DMS 273 (cell line): ENCODE measurements at regions not wholly inside any gene's neighbourhood (a gene's known extent, or its start where the extent isn't known, plus 50 kb on each side); places are given as distances from the start of the nearest gene placed in this dataset.

Experiments used
- DNase-seq: peaks from one replicate; lab custom pipeline; 2025; ENCODE audit not compliant: unreplicated experiment; lab: John Stamatoyannopoulos, UW

GRCh38 chr21:38959692-38960061 lies 153.9 kb downstream of the ETS2 start:
- DNase-seq = no peak

GRCh38 chr21:38958940-38959691 lies 153.4 kb downstream of the ETS2 start:
- no peak for DNase-seq

GRCh38 chr21:38958323-38958705 lies 152.6 kb downstream of the ETS2 start:
- no peak for DNase-seq

DNA sequence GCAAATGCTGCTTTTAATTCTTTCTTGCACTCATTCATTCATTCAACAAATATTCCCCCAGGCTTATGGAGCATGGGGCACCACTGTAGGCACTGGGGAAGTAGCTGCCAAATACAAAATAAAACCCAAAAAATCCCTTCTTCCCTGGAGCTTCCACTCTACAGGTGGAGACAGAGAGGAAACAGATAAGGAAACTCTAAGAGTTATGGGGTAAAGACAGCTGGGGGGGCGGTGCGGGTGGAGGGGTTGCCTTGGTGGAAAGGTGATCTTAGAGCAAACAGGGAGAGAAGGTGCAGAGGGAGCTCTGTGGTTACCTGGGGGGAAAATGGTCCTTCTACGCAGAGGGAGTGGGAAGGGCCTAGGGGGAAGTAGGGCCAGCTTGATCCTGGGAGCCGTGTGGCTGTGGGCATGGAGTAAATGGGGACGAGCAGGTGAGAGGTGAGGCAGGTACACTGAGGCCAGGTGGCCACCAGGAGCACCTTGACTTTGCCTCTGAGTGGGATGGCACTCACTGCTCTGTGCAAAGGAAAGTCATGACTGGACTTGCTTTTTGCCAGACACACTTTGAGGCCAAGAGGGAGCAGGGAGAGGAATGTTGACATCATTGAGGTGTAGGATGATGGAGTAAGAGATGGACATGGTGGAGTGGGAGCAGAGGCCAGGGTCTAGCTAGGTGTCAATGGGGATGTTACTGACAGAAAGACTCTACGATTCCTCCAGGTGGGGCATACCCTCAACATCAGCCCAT lies 152.0 kb downstream of the ETS2 start:
- no peak for DNase-seq

DNA sequence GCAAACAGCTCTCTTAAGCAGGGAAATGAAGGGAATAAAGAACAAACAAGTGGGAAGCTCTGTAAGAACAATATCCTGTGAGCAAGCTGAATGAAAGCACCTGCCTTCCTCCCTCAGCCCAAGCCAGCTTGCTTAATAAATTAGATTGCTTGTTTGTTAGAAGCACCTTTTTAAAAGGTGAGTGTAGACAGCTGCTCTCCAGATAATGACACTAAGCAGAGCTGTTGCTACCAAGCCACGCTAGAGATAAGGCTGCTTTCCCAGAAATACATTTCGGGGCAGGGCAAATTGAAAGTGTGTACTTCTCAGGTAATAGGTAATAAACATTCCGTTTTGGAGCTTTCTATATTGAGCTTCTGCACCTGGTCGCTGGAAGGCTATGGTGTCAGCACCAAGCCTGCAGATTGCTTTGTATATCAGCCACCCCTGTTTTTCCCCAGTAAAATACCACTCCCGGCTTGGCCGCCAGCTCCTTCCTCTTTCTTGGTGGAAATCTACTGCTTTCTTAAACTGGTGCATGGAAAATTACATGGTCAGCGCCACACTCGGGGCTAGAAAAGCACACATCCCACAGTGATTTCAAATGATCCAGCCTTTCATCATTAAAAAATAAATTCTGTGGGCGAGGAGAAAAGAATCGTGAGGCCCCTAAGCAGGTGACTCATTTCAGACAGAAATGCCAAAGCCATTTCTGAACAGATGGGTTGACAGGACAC lies 151.3 kb downstream of the ETS2 start:
- DNase-seq = no peak

DNA sequence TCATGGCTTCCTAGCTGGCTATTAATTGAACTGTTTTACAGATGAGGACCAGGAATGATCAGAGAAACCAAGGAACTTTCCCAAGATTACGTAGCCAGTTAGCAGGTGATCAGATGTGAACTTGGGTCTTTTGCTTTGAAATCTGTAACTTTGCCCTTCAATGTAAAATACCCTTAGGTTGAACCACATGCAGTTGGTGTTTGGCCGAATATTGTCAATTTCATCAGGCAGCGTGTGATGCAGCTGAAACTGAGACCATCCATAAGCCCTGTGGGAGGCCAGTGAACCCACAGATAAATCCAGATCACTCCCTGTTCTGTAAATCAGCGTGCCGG lies 150.8 kb downstream of the ETS2 start:
- no peak for DNase-seq

GRCh38 chr21:38956007-38956406 lies 150.3 kb downstream of the ETS2 start:
- no peak for DNase-seq

GRCh38 chr21:38955495-38955894 lies 149.8 kb downstream of the ETS2 start:
- DNase-seq = no peak

DNA sequence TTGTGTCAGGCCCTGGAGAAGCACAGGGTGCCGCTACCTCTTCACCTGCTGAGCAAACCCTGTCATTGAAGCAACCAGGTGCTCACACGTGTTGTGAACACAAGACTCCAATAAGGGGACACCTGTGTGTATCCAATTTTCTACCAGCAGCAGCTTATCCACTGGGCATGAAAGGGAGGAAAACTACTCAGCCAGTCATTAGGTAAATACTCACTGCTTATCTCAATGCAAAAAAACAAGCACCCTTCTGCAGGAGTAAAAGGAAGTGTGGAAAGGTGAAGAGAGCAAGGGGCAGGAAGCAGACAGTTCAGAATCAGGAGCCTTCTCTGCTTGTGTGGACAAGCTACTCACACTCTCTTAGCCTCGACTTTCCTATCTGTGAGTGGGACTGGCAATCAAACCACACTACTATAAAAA lies 148.9 kb downstream of the ETS2 start:
- DNase-seq = no peak

DNA sequence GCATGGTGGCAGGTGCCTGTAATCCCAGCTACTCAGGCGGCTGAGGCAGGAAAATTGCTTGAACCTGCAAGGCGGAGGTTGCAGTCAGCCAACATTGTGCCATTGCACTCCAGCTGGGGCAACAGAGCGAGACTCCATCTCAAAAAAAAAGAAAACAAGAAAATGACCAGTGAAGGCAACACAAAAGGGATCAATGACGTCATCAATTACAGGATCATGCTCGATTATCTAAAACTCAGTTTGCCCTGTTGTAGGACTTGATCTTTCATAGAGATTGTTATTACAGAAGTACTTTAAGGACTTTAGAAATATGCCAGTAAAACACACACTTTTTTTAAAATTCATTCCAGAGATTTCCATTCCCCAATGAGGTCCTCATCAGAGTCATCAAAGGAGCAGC lies 147.8 kb downstream of the ETS2 start:
- no peak for DNase-seq

- no peak for DNase-seq
Measured at GRCh38 chr21:38952890-38953289, 147.2 kb downstream of the ETS2 start.

DNA sequence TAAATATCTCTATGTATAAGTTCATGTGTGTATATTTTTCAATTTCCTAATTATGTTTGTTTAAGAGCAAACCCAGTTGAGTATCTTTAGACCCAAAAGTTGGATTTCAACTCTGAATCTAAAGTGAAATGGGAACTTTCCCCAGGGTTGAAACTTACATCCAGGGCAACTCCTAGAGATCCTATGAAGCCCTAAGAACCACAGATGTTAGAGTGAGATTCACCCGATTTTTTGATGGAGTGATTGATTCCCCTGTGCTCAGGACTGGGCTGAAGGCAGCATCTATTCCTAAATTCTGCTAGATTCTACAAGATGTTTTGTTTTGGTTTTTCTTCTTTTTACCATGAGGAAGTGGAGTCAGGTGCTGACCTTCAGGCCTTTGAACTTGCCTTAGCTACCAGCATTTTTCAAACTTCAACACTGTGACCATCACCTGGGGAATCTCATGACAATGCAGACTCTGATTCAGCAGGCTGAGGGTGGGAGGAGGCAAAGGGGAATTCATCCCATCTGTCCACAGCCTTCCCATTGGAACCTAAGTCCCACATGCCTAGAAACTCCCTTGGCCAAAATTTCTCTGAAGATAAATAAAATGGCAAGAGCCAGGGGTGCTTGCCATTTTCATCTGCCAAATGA lies 145.5 kb downstream of the ETS2 start:
- DNase-seq = no peak

DNA sequence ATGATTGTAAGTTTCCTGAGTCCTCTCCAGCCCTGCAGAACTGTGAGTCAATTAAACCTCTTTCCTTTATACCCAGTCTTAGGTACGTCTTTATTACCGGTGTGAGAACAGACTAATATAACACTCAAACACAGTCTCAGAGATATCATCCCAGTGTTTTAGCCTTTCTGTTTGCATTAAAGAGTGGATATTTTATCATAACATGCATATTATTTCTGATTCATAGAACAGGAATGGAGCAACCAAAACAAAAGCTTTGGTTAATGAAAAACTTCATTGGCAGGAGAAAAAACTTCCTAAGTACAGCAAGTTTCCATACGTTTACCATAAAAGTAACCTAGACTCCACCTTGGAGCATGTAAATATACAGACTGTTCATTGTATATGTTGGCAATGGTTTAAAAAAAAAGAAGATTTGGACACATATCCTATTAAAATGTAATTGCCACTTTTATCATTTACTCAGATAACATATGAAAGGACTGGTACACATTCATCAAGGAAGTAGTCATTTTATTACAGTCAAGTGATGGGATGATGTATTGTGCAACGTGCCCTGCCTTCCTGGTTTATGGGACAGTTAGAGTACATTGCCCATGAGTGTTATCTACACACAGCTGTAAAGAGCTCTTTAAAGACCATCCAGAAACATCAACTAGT lies 144.8 kb downstream of the ETS2 start:
- no peak for DNase-seq

DNA sequence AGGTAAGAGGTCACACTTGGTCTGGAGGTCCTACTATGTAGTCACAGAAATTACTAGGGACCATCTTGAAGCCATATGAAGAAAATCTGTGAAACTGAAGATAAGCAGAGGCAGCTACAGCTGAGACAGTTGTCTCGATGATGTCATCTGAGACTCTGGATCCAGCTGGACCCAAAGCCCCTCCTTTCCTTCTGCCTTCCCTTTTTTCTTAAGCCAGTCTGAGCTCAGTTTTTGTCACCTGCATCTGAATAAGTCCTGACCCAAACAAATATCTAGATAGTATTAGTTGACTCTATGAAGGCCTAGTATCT lies 143.3 kb downstream of the ETS2 start:
- DNase-seq = no peak

DNA sequence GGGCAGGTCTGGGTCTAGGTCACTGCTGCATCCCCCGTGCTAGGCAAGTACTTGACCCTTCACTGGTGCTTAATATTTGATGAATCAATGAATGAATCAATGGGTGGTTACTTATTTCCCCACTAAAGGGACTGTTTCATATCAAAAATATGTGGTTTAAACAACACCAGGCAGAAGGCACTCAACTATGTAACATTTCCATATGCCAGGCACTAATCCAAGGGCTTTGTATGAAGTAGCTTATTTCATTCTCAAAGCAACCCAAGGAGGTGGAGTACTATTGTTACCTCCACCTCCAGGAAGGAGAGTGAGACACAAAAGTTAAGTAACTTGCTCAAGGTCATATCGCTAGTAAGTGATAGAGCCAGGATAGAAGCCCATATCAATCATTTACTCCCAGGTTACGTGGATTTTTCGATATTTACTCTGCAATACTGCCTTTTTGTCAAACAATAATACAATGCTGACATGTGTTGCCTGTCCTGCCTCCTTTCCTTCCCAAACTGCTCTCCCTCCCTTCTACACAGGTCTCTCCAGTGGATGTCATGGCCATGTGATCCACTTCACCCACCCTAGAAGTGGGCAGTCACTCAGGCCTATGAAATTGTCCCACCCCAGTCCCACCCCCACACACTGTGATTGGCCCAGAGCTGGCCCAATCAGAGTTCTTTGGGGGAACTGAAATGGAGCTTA lies 142.8 kb downstream of the ETS2 start:
- no peak for DNase-seq

DNA sequence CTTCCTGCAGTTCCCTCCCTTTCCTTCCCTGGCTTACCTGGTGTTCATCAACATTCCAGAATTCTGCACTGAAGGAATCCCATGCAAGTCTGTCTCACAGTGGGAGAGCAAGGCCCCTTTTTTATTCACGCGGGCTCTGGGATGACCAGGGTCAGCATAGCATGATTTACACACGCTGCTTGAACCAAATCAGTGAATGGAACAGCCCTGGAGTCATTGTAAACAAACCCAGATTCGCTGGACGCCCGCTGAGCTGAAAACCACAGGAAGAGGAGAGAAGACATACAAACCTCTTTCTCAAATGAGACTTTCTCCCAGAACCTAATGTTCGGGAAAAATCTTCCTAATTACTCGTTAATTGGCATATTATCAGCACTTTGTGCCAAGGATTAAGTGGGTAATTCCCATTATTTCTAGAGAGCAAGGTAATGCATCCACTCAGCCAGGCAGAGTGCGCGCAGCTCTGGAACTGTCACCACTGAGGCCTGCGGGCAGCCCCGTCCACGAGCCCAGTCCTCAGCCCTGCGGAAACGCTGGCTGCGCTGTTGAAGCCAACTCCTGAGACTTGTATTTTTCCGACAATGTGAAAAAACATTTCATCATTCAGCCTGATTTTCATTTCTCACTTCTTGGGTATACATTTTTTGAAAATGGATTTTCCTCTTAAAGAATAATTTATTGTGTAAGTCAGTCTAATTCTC lies 140.0 kb downstream of the ETS2 start:
- DNase-seq = no peak

DNA sequence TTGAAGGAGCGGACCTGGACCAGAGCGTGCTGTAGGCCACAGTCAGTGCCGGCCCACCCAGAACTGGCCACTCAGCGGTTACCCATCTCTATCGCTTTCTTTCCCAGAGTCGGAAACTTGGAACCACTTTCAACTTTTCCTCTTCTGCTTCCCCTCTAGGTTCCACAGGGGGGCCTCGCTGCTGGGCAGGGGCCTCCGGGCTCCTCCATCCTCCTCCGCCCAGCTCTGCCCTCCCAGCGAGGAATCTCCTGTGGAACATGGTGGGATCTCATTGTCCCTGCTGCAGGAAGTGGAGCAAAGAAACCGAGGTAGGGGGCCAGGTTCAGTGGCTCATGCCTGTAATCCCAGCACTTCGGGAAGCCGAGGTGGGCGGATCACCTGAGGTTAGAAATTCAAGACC lies 139.2 kb downstream of the ETS2 start:
- no peak for DNase-seq

GRCh38 chr21:38944402-38944801 lies 138.7 kb downstream of the ETS2 start:
- DNase-seq = no peak

DNA sequence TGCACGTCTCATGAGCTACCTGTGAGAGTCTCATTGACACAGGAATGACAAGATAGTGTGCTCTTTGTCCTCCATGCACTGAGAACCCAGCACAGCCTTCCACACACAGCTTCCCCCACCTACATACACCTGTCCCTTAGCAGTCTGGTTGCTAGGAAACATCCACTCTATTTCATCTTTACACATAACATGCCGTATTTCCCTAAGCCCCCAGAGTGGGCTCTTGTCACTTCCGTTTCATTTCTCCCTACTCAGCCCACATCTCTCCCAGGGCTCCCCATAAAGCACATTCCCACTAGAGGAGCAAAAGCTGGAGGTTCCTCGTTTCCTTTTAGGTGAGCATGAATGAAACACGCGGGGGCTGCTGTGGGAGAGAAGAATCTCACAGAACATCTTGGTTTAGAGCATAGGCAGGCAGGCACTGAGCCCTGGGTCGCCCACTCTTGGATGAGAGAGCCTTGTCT lies 137.1 kb downstream of the ETS2 start:
- DNase-seq = no peak

DNA sequence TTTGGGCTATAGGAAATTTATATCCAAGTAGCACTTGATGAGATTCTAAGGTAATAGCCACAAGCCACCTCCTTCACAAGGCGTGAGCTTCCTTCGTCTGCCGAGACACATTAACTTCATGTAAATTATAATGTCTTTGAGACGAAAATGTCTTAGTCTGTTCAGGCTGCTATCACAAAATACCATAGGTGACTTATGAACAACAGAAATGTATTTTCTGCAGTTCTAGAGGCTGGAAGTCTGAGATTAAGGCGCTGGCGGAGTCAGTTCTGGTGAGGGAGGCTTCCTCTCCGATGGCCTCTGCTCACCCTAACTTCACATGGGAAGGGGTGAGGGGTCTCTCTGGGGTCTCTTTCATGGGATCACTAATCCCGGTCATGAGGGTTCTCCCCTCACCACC lies 133.0 kb downstream of the ETS2 start:
- DNase-seq = no peak
